Ectodermal cell (in vitro differentiated cells): ENCODE measurements at regions not wholly inside any gene's neighbourhood (a gene's known extent, or its start where the extent isn't known, plus 50 kb on each side); places are given as distances from the start of the nearest gene placed in this dataset.

Source experiments
- H3K27ac ChIP-seq: 2 replicates; pipeline ENCODE4 v1.7.0; 2013; ENCODE audit warnings: mild to moderate bottlenecking, low read depth, low read length; ENCODE audit not compliant: insufficient read depth, poor library complexity, severe bottlenecking
- H3K27me3 ChIP-seq: 2 replicates; pipeline ENCODE4 v1.7.0; 2013; ENCODE audit warnings: mild to moderate bottlenecking, low read length; ENCODE audit not compliant: insufficient read depth, control insufficient read depth, poor library complexity, severe bottlenecking
- H3K36me3 ChIP-seq: one replicate; pipeline ENCODE4 v1.7.0; 2013; ENCODE audit warnings: low read length; ENCODE audit not compliant: control insufficient read depth, insufficient read depth
- H3K4me1 ChIP-seq: one replicate; pipeline ENCODE4 v1.7.0; 2013; ENCODE audit warnings: low read length; ENCODE audit not compliant: control insufficient read depth, insufficient read depth
- H3K4me3 ChIP-seq: 2 replicates; pipeline ENCODE4 v1.7.0; 2013; ENCODE audit warnings: low read depth, low read length, control low read depth; ENCODE audit not compliant: insufficient read depth
- H3K9me3 ChIP-seq: 2 replicates; pipeline ENCODE4 v1.7.0; 2013; ENCODE audit warnings: mild to moderate bottlenecking, low read length, moderate library complexity; ENCODE audit not compliant: control insufficient read depth
- WGBS, 2 experiments: methylation state at CpG; one replicate each; pipeline ENCODE4 v1.1.7; 2013; ENCODE audit warnings: missing lambda C conversion rate in 2 of 2; 5-methylcytosine and 5-hydroxymethylcytosine counted together

DNA sequence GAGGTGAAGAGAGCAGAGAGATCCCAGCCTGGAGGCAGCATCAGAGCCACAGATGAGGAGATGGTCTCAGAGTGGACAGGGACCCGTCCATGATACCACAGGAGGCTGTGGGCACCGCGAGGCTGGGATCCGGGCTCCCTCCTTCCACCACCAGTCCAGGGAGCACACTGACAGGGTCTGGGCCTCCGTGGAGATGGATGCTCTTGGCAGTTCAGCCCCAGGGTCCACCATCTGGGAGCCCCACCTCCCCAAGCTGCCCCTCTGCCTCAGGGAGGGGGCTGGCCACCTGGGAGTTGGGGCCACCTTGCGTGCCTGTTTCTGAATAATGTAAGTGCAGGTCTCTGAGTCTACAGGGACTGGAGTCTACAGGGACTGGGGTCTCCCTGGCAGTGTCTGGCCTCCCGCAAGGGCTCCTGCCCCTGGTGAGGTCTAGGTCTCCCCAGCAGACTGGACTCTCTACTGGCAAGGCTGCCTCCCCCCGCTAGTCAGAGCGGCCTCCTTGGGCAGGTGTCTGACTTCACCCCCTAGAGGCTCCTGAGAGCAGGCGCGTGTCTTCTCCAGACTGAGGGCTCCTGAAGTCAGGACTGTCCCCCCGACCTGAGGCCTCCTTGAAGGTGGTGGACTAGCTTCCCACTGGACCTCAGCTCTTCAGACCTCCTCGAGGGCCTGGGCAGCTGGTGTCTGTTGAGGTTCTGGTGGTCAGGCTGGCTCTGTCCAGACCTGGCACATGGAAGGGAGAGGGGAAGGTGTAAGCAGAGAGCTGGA is 218.5 kb downstream of the PTPRU start:
- no peaks in the 10 kb centered on the region for H3K36me3 ChIP-seq
- no peak overlapping the region for H3K4me3 ChIP-seq
- H3K27me3 ChIP-seq, result no peaks in the 10 kb centered on the region
- H3K27ac ChIP-seq, result no peak overlapping the region
- H3K4me1 ChIP-seq, result peaks cover 8% of the 10 kb centered on the region
- no peaks in the 10 kb centered on the region for H3K9me3 ChIP-seq
- WGBS, 2 experiments, result 86 to 89% methylated on average over 13 of the region's 13 CpGs

GRCh38 chr1:29453502-29454240 is 217.3 kb downstream of the PTPRU start:
- no peaks in the 10 kb centered on the region for H3K9me3 ChIP-seq
- no peaks in the 10 kb centered on the region for H3K36me3 ChIP-seq
- no peaks in the 10 kb centered on the region for H3K27me3 ChIP-seq
- H3K4me3 ChIP-seq, result no peak overlapping the region
- H3K4me1 ChIP-seq, result peaks cover 8% of the 10 kb centered on the region
- H3K27ac ChIP-seq, result no peak overlapping the region
- 38 to 39% methylated on average over 8 of the region's 8 CpGs for WGBS, 2 experiments

GRCh38 chr1:29452463-29453230 is 216.3 kb downstream of the PTPRU start:
- H3K9me3 ChIP-seq, result no peaks in the 10 kb centered on the region
- WGBS, 2 experiments, result 84 to 86% methylated on average over 10 of the region's 10 CpGs
- peaks cover 8% of the 10 kb centered on the region for H3K4me1 ChIP-seq

DNA sequence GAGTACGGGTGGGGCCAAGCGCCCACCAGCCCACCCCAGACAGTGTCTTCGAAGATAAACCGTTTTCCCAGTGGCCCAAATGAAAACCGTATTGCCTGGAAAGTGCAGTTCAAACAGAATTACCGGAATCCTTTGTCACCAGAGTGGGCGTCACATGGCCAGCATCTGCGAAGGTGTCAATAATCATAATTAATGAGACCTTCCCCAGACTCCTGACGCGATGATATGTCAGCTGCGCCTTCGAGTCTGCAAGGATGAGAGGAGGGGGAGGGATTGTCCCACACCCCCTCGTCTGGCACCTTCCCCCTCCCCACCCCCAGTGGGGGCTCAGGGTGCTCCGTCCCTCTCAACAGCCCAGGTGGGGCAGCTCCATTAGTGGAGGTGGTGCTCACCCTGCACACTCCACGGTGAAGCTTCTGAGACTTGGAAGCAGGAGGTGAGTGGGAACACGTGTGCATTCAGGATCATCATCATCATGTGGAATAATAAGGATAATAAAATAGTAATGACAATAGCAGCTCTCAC is 215.1 kb downstream of the PTPRU start:
- 93 to 94% methylated on average over 12 to 14 of the region's 16 CpGs for WGBS, 2 experiments
- Histone ChIP-seq H3K27me3 (no peaks in the 10 kb centered on the region), H3K36me3 (no peaks in the 10 kb centered on the region), H3K27ac (no peak overlapping the region), H3K4me1 (peaks cover 8% of the 10 kb centered on the region), H3K9me3 (no peaks in the 10 kb centered on the region), H3K4me3 (no peak overlapping the region)

More at GRCh38 chr1:29452463-29453230, 216.3 kb downstream of the PTPRU start:
- no peaks in the 10 kb centered on the region for H3K36me3 ChIP-seq
- H3K27ac ChIP-seq, result no peak overlapping the region
- no peak overlapping the region for H3K4me3 ChIP-seq
- no peaks in the 10 kb centered on the region for H3K27me3 ChIP-seq

DNA sequence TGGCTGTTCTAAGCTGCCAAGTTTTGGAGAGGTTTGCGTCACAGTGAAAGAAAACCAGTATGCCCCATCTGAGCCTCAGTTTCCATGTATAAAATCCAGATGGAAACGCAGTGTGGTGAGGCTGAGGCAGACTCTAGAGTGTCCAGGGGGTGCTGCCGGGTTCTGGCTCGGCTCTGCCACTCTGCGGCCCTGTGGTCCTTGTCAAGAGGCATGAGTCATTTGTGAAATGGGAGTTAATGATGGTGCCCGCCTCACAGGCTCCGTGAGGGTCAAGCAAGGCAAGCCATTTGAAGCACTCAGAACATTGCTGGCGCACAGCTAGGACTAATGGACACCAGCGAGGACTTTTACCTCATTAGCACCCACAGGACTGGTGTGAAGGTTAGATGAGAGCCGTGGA is 214.3 kb downstream of the PTPRU start:
- H3K27me3 ChIP-seq, result no peaks in the 10 kb centered on the region
- H3K4me3 ChIP-seq, result no peak overlapping the region
- no peak overlapping the region for H3K27ac ChIP-seq
- no peaks in the 10 kb centered on the region for H3K9me3 ChIP-seq
- H3K4me1 ChIP-seq, result peaks cover 8% of the 10 kb centered on the region
- 95 to 96% methylated on average over 10 of the region's 10 CpGs for WGBS, 2 experiments
- no peaks in the 10 kb centered on the region for H3K36me3 ChIP-seq

DNA sequence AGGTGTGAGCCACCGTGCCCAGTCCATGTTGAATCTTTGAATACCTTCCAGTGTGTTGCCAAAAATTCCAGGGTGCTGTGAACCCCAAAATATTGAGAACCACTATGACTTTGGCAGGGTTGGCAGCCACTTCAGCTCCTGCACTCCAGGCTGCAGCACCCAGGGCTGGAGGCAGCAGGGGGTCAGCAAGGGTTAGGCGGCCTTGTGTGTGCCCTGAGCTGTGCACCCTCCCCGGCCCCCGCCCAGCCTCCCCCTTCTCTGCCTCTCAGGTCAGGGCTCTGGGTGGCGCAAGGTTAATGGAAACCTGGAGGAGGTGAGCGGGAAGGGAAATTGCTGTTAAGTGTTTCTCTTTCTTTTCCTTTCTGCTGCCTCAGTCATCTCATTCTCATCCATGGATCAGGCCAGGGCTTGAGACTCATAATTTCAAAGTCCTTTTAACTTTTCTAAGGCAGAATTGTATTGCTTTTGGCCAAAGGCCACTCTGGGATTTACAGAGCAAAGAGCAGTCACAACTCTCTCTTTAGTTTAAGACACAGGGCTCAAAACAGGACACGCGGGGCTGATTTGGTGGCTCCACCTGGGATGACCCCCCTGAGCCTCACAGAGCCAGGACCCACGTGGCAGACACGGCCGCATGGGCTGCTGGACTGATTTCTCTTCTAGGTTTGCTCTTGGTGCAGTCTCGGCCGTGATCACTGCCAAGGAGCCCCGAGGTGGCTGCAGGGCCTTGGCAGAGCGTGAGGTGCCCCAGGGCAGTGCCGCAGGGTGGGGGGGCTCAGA is 212.3 kb downstream of the PTPRU start:
- H3K27me3 ChIP-seq, result no peaks in the 10 kb centered on the region
- no peaks in the 10 kb centered on the region for H3K9me3 ChIP-seq
- WGBS, 2 experiments, result 88 to 94% methylated on average over 15 to 16 of the region's 16 CpGs
- no peaks in the 10 kb centered on the region for H3K36me3 ChIP-seq
- no peak overlapping the region for H3K4me3 ChIP-seq
- no peak overlapping the region for H3K27ac ChIP-seq
- peaks cover 8% of the 10 kb centered on the region for H3K4me1 ChIP-seq

GRCh38 chr1:29447368-29447767 is 211.0 kb downstream of the PTPRU start:
- H3K4me3 ChIP-seq, result no peak overlapping the region
- H3K4me1 ChIP-seq, result no peaks in the 10 kb centered on the region
- WGBS, 2 experiments, result 93 to 99% methylated on average over 3 of the region's 3 CpGs
- H3K36me3 ChIP-seq, result no peaks in the 10 kb centered on the region
- H3K27ac ChIP-seq, result no peak overlapping the region
- H3K27me3 ChIP-seq, result no peaks in the 10 kb centered on the region
- no peaks in the 10 kb centered on the region for H3K9me3 ChIP-seq

GRCh38 chr1:29444782-29445729 is 208.7 kb downstream of the PTPRU start:
- WGBS, 2 experiments, result 90 to 91% methylated on average over 13 of the region's 13 CpGs
- Histone ChIP-seq H3K27ac (no peak overlapping the region), H3K4me3 (no peak overlapping the region), H3K9me3 (no peaks in the 10 kb centered on the region), H3K36me3 (no peaks in the 10 kb centered on the region), H3K27me3 (no peaks in the 10 kb centered on the region), H3K4me1 (no peaks in the 10 kb centered on the region)
